ENCODE measurements at regions not wholly inside any gene's neighbourhood (a gene's known extent, or its start where the extent isn't known, plus 50 kb on each side); places are given as distances from the start of the nearest gene placed in this dataset.
"Not testable (repeated sequence)": the region's sequence is repeated elsewhere in the genome, so short reads cannot be mapped to it uniquely, and the experiment has no call there.

DNA sequence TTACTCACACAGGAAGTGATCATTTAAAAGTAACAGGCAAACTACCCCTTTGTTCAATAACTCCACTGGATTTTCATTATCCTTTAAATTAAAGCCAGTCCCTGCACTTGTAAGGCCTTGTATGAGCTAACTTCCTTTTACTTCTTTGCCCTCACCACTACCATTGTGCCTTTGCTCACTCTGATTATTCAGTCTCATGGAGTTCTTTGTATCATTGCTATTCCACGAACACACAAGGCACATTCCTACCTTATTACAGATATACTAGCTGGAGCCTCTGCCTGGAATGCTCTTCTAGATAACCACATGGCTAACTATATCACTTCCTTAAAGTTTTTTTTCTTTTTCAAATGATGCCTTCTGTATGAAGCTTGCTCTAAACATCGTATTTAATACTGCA, 748.6 kb upstream of the HS3ST5 start:
- DNase-seq (ENCODE audit: low spot score) = no peak

DNA sequence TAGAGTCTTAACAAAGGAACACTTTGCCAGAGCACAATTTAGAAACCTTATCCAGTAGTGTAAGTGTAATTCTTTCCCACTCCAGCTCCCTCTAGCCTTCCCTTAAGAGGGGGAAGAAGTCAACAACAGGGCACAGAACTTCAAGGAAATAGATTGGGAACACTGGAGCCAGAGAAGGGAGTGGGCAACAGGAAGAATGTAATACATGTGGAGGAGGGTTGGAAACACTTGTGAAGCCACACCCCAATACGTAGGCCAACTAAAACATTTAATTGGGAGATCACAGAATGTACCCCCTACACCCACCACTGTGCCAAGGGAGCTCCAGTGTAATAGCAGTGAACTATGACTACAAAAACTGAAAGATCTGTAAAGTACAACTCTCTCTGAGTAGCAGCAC, 735.7 kb upstream of the HS3ST5 start:
- DNase-seq (ENCODE audit: low spot score) = no peak

DNA sequence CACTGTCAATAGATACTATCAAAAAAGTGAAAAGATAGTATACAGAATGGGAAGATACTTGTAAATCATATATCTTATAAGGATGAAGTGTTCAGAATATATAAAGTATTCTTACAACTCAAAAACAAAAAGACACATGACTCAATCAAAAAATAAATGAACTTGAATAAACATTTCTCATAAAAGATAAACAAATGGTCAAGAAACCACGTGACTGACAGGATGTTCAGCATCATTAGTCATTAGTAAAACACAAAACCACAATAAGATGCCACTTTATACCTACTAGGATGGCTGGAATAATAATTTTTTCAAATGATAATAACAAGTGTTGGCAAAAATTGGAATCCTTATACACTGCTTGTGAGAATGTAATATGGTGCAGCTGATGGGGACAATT, 729.1 kb upstream of the HS3ST5 start:
- DNase-seq (ENCODE audit: low spot score) = no peak

DNA sequence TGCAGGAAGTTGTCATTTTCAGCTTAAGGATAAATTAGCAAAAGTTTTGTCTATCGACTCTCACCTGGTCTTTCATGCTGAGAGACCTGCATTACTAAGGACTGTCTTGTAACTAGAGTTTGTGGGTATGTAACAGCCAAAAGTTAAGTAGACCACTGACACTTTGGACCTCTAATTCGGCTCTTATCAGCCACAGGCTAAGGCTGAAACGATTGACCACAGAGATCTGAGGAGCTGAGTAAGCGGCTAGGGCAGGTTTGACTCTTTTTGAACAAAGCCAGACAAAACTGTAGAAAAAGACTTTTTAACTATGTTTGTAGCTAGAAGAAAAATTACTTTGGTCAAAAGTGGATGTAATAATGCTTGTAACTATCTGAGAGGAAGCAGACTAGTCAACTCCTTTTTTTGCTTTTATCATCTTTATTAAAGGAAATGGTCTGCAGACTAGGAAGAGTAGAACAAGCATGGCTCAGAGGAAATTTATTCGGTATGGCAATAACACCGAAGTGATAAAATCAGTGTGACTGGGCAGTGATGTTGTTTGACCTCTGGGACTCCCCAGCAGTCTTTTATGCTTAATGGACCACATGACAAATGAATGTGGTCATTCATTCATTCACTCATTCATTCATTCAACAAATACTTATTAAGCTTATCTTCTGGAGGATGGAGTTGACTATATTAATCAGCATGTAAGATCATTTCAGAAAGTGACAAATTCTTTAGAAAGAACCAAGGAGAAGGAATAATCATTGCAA, 725.0 kb upstream of the HS3ST5 start:
- DNase-seq (ENCODE audit: low spot score) = no peak

DNA sequence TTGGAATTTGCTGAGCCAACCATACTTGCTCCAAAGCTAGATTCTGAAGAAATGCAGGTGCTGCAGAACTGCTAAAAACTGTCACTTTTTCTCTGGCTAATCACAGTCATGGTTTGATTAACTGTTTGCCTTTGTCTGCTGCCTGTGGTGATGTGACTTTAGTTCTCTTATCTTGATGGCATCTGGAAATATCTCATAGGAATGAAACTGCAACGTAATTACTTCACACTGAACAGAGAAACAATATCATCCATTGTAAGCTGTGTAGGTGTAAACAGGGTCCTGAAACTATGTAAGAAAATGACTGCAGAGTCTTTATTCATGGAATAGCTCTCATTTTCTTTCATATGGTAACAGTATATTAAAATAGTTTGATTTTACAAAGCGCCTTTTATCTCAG, 721.9 kb upstream of the HS3ST5 start:
- DNase-seq (ENCODE audit: low spot score) = no peak

DNA sequence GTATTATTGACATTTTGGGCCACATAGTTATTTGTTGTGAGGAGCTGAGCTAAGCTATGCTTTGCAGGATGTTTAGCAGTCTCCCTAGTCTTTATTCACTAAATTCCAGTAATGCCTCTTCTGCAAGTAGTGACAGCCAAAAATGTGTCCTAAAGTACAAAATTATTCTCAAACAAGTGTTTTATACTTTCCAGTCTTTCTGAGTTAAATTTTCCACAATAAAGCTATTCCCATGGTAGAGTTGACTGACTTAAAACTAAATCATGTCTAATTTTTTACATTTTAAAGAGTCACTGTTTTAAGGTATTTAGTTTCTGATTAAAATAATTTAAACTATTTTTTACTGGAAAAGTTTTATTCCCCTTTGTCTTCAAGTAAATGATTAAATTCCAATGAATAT, 717.8 kb upstream of the HS3ST5 start:
- no peak for DNase-seq (ENCODE audit: low spot score)

DNA sequence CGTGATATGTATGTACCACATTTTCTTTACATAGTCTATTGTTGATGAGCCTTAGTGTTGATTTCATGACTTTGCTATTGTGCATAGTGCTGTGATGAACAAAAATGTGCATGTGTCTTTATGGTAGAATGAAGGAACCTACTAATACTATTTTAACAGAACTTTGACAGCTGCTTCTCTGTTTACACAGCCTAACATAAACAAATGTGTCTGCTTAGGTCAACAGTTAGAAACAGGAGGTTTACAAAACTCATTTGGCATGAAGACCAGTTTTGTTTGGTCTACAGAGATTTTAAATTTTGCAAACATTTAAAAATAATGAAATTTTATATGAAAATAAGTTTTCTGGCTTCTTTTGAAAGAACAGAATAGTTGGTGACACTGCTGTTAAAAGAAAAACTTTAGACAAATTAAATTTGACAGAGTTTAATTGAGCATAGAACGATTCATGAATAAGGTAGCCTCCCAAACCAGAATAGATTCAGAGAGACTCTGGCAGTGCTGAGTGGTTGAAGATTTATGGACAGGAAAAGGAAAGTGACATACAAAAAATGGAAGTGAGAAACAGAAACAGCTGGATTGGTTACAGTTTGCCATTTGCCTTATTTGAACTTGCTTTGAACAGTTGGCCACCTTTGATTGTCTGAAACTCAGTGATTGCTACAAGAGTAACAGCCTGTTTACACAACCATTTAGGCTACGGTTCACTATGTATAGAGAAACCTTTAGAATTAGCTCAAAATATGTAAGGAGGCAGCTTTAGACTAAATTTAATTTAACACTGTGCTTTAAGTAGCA, 715.8 kb upstream of the HS3ST5 start:
- DNase-seq (ENCODE audit: low spot score) = no peak

DNA sequence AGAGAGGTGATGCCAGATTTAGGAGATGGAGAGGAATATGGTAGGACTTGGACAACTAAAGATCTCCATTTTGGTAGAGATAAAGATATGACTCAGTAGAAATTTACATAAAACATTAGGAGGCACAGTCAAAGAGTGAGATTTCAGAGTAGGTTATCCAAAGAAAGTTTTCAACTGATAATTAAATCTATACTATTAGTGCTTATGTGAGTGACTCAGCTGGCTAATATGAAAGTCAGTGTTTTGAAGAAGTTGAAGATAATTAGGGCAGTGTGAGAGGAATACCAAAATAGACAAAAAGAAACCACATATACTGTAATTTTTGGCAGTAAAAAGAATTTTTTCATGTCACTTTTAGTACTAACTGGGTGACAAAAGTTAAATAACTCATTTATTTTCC, 712.8 kb upstream of the HS3ST5 start:
- no peak for DNase-seq (ENCODE audit: low spot score)

DNA sequence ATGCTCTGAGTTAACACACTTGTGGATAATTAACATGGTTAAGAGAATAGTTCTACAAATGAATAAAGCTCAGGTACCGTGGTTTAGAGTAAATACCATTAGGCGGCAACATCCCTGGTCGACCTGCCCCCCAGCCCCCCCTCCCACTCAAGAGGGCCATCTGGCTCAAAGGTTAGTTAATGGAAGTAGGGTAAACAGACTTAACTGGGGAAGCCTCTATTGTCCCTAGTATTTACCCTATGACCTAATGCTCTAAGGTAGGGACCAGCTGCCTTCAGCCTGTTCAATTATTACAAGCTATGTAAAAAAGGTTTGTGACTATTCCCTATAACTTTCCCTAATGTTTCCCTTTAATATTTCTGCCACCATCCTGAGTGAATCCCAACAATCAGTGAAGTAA, 711.4 kb upstream of the HS3ST5 start:
- not testable (repeated sequence) for DNase-seq (ENCODE audit: low spot score)

DNA sequence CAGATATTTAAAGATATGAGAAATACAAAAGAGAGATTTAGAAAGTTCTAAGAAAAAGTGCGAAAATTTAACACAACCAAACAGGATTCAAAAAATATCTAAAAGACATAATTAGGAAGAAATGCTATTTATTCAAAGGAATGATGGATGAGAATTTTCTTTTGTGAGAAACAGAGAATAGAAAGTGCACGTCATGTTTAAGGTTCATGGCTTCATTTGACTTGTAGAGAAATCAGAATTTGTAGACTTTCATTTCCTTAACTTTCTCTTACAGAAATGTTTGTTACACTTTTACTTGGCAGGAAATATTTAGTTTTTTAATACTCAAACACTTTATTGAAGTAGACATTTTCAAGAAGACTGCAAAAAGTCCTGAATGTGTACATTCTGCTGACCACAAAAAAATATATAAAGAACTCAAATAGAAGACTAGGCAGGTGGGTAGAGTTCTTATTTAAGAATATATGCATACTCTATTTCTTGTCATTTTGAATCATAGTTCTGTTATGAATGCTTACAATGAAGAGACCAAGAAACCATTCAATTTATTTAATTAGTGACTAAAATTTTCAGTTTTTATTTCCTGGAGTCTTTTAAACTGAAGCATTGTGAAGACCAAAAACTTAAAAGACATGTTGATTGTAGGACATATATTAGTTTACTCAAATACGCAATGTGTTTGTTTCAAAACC, 710.5 kb upstream of the HS3ST5 start:
- no peak for DNase-seq (ENCODE audit: low spot score)

DNA sequence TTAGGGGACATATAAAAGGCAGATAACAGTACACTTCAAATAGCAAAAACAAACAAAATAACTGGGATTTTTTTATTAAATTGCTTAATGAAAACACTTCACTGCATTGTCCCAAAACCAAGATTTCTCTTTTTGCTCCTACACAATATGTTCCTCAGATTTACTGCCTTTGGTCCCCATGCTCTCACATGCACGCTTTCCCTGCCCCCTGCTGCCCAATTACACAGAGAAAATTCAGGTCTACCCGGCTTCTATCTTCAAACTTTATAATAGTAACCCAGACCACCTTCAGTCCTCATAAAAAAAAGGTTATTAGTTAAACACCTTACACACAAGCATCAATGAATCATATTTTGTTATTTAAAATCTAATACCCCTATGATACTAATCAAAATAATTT, 673.8 kb upstream of the HS3ST5 start:
- DNase-seq (ENCODE audit: low spot score) = no peak

DNA sequence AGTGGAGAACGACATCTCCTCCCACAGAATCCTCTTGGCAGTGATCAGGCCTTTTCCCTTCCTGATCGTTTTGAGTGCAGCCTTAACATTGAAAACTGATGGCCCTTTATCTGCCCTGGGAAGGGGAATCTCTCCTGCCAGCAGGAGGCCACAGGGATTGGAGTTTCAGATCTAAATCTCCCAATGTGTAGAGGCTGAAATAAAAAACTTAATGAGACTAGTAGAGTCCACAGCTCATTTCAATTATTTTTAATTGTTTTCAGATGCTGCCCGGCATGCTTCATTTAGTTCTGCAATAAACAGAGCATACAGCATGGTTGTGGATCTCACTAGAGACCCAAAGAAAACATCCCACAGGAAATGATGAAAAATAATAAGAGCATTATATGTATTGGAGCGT, 662.2 kb upstream of the HS3ST5 start:
- DNase-seq (ENCODE audit: low spot score) = no peak

DNA sequence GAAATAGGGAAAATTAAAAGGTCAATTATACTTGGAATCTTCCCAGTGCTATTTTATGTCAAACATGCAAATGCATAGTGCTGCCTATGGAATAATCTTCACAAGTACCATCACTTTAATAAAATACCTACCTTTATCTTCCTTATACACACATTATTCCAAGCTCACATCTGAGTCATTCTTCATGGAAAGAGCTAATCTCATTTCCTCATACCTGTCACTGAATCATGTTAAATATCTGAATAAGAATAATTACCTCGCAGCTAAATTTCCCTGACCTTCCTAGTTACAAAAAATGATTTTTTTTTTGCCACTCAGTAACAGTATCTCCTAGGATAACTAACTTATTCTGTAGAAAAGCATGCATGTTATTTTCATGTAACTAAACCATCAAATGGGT, 661.4 kb upstream of the HS3ST5 start:
- no peak for DNase-seq (ENCODE audit: low spot score)

DNA sequence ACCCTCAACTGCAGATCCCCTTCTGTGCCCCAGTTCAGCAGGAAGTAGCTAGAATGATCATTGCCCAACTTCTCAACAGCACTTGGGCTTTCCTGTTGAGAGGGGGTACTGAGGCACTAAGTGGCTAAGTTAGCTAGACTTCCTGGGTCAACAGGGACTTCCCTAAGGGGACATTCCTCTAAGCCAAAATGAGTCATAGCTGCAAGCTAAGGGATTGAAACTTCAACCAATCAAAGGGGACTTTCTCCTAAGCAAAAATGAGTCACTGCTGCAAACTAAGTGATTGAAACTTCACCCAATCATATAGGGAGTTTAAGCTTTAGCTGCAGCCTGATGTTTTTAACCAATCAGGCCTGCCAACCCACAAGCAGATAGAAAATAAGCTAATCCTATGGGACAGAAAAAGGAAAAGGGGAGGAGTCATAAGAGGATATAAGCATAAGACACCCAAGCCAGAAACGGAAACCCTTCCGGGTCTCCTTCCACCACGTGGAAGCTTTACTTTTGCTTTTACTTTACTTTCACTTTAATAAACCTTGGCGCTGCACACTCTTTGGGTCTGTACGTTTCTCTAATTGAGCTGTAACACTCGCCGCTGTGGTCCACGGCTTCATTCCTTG, 659.0 kb upstream of the HS3ST5 start:
- DNase-seq (ENCODE audit: low spot score) = no peak

DNA sequence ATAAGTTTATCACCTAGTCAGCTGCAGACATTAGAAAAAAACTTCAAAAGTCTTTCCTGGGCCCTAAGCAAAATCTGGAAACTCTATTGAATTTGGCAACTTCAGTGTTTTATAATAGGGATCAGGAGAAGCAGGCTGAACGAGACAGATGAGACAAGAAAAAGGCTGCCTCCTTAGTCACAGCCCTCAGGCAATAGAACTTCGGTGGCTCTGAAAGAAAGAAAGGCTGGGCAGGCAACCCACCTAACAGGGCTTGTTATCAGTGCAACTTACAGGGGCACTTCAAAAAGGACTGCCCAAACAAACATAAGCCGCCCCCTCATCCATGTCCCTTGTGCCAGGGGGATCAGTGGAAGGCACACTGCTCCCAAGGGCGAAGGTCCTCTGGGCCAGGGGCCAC, 657.9 kb upstream of the HS3ST5 start:
- no peak for DNase-seq (ENCODE audit: low spot score)

DNA sequence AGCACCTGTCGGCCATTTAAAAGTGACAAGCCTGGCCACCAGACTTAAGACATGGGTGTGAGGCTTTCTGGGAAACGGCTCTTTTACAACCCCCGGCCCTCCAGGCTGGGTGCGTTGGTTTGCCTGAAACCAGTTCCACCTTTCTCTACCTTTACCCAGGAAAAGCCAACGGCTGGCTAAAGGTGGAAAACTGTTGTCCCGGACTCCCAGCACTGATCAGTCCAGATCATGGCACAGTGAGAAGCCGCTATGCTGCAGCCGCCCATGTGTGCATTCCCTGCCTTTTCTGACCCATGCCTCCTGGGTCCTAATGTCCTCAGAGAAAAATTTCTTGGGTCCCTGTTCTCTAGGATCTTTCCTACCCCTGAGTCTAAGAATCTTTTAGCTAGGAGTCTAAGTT, 655.7 kb upstream of the HS3ST5 start:
- no peak for DNase-seq (ENCODE audit: low spot score)

DNA sequence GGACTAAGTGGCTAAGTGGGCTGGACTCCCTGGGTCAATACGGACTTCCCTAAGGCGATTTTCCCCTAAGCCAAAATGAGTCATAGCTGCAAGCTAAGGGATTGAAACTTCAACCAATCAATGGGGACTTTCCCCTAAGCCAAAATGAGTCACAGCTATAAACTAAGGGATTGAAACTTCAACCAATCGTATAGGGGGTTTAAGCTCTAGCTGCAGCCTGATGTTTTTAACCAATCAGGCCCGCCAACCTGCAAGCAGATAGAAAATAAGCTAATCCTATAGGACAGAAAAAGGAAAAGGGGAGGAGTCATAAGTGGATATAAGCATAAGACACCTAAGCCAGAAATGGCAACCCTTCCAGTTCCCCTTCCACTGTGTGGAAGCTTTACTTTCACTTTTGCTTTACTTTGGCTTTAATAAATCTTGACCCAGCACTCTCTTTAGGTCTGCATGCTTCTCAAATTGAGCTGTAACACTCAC, 655.0 kb upstream of the HS3ST5 start:
- DNase-seq (ENCODE audit: low spot score) = no peak

DNA sequence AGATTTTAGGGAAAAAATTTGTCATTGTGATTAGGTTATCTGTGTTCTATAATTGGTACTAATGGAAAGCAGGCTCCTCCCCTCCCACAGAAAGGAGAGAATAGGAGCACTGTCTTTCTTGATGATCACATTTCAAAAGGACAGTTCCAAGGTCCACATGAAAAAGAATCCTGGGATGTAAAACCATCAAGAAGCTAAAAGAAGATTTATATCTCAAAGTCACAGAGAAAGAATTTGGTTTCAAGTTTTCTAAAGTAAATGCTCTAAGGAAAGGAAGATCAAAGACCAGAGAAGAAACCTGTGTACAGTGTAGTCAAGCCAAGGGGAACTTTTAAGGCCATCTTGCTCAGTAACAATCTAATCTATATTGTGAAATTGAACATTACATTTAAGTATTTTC, 652.7 kb upstream of the HS3ST5 start:
- DNase-seq (ENCODE audit: low spot score) = no peak

DNA sequence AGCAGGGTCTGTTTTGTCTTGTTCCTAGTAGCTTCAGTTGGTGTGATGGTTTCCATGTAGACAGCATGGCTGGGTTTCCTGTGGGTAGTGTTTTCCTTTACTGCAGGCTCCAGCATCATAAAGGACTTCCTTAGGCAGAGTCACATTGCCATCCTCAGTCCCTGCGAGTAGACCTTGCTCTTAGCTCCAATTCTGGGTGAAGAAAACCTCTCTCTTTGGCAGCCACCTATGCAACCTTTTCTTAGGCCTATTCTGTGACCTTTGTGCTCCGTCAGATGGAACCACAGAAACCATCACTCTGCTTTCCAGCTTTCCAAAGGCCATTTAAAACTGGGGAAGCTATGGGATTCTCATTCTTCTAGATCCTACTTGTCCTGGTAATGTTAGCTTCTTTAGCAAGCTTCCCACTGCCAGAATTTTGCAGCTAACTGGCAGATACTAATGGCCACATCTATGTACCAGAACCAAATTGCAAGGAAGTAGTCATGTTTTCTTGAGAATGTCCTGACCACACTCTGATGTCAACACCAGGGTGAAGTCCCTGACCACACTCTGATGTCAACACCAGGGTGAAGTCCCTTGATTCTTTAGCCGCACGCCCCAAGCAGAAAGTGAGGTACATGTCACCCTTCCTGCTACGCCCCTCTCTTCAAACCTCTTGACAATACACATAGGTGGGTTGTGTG, 646.6 kb upstream of the HS3ST5 start:
- no peak for DNase-seq (ENCODE audit: low spot score)

DNA sequence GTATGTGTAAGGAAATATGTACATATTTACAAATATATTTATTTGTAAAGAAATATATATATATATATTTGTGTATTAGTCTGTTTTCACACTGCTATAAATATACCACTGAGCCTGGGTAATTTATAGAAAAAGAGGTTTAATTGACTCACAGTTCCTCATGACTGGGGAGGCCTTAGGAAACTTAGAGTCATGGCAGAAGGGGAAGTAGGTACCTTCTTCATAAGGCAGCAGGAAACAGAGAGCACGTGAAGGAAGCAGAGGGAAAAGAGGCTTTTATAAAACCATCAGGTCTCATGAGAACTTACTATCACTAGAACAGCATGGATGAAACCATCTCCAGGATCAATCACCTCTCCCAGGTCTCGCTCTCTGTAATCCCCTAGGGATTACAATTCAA, 644.5 kb upstream of the HS3ST5 start:
- DNase-seq (ENCODE audit: low spot score) = no peak

DNA sequence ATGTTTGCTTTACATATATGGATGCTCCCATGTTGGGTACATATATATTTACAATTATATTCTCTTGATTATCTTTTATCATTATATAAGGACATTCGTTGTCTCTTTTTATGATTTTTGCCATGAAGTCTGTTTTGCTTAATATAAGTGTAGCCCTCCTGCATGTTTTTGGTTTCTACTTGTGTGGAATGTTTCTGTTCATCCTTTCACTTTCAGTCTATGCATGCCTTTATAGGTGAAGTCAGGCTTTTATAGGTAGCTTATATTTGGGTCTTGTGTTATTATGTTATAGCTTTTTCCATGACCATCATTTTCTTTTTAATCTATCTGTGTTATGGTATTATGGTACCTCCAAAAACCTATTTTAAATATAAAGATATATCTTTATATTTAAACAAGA, 612.5 kb upstream of the HS3ST5 start:
- DNase-seq (ENCODE audit: low spot score) = no peak

All from mesenteric fat pad (tissue), 1 donor.